OCI-LY1 (cell line): ENCODE measurements at regions not wholly inside any gene's neighbourhood (a gene's known extent, or its start where the extent isn't known, plus 50 kb on each side); places are given as distances from the start of the nearest gene placed in this dataset.

Source experiments
- CTCF ChIP-seq: fragments of 200-600 bp; sonication (generic), shearing (Covaris generic); IDR thresholded peaks from 2 replicates; pipeline ENCODE4 v1.5.1; 2017; ENCODE audit warnings: mild to moderate bottlenecking, antibody characterized with exemption, low read length, moderate library complexity, mixed read lengths
- EZH2 ChIP-seq: fragments of 200-600 bp; sonication (generic), shearing (Covaris generic); IDR thresholded peaks from 2 replicates; pipeline ENCODE4 v1.8.0; 2017; ENCODE audit warnings: borderline replicate concordance, mixed run types, mild to moderate bottlenecking, antibody characterized with exemption, low read length, moderate library complexity, mixed read lengths

GRCh38 chr4:158999849-159000248, 103.0 kb upstream of the RAPGEF2 start:
- TF ChIP-seq CTCF (no peak), EZH2 (no peak)
